HCT116 (cell line): ENCODE measurements at regions not wholly inside any gene's neighbourhood (a gene's known extent, or its start where the extent isn't known, plus 50 kb on each side); places are given as distances from the start of the nearest gene placed in this dataset.

ENCODE experiments used
- ATAC-seq: fragments of 200-7000 bp; cut with Tn5 transposase; 2 replicates; pipeline ENCODE4 v1.9.1; 2020; ENCODE audit warnings: mild to moderate bottlenecking, moderate library complexity
- BruUV-seq: library from RNA; stranded (reverse); fragments of 400-500 nt; replicated peaks from 2 replicates; lab custom pipeline; 2021; lab: Mats Ljungman, UMichigan
- CTCF ChIA-PET: fragments of 300-600 bp; sonication (Branson Sonifier 250); formaldehyde crosslinking; loops from one replicate; lab custom pipeline; 2021; ENCODE audit warnings: antibody characterized with exemption; lab: Charles Lee
- POLR2A ChIA-PET: fragments of 300-600, 350-600 bp; sonication (Branson Sonifier 250); formaldehyde crosslinking; loops from one replicate; lab custom pipeline; 2021; ENCODE audit warnings: antibody characterized with exemption; lab: Charles Lee
- RAD21 ChIA-PET, 2 experiments: fragments of 300-600 bp; sonication (Branson Sonifier 250); formaldehyde crosslinking; loops; one replicate each; lab custom pipeline; 2023; ENCODE audit warnings: low total read pairs in 2 of 2; ENCODE audit not compliant: uncharacterized antibody in 2 of 2, unreplicated experiment in 2 of 2, low non-redundant PET in 1 of 2; lab: Charles Lee
- DNase-seq: peaks from one replicate; pipeline ENCODE4 v3.0.0-alpha.2; 2010; ENCODE audit warnings: low read depth, low spot score
- H2AFZ ChIP-seq: fragments of 200-600 bp; shearing (Covaris generic), sonication (generic); 2 replicates; pipeline ENCODE4 v1.6.1; 2017; ENCODE audit warnings: low read depth, mixed run types, mixed read lengths, antibody characterized with exemption, low read length; ENCODE audit not compliant: poor library complexity, severe bottlenecking
- H3K27ac ChIP-seq: 2 replicates; pipeline ENCODE4 v1.5.1; 2012; ENCODE audit warnings: low read depth, low read length
- H3K27me3 ChIP-seq: fragments of 200-600 bp; sonication (generic); 2 replicates; pipeline ENCODE4 v1.6.1; 2016; ENCODE audit warnings: mixed run types, low read length, mixed read lengths; ENCODE audit not compliant: insufficient read depth
- H3K36me3 ChIP-seq, 2 experiments: fragments of 200-500 bp in 1 of 2; fragments of 200-600 bp in 1 of 2; sonication (Bioruptor generic) in 1 of 2; sonication (generic) in 1 of 2; 2 replicates each; pipeline versions ENCODE4 v1.5.1 to v1.6.1; 2014 to 2016; ENCODE audit warnings: low read length in 2 of 2, inconsistent platforms in 1 of 2, mixed read lengths in 1 of 2, mixed run types in 1 of 2; ENCODE audit not compliant: insufficient read depth in 2 of 2, control insufficient read depth in 1 of 2
- H3K4me1 ChIP-seq, 2 experiments: fragments of 200-600 bp in 1 of 2; sonication (generic) in 1 of 2; 2 replicates each; pipeline versions ENCODE4 v1.5.1 to v1.6.1; 2012 to 2017; ENCODE audit warnings: low read length in 2 of 2, inconsistent platforms in 1 of 2, mild to moderate bottlenecking in 1 of 2, mixed read lengths in 1 of 2, mixed run types in 1 of 2, moderate library complexity in 1 of 2; ENCODE audit not compliant: insufficient read depth in 2 of 2, control insufficient read depth in 1 of 2
- H3K4me2 ChIP-seq: fragments of 200-600 bp; sonication (generic); 2 replicates; pipeline ENCODE4 v1.6.1; 2017; ENCODE audit warnings: mixed run types, low read length, mixed read lengths
- H3K4me3 ChIP-seq, 2 experiments: fragments of 200-600 bp in 1 of 2; sonication (generic) in 1 of 2; replicated peaks in 1 of 2; 2 replicates each; pipeline ENCODE4 v1.5.1; 2011 to 2016; ENCODE audit warnings: low read length in 2 of 2, control low read depth in 1 of 2, low read depth in 1 of 2, mild to moderate bottlenecking in 1 of 2, mixed read lengths in 1 of 2, mixed run types in 1 of 2
- H3K79me2 ChIP-seq: fragments of 200-600 bp; sonication (generic); 2 replicates; pipeline ENCODE4 v1.6.1; 2017; ENCODE audit warnings: mild to moderate bottlenecking, mixed run types, low read length, moderate library complexity, mixed read lengths; ENCODE audit not compliant: insufficient read depth
- H3K9ac ChIP-seq: fragments of 200-600 bp; sonication (generic); 2 replicates; pipeline ENCODE4 v1.6.1; 2016; ENCODE audit warnings: low read length, mixed read lengths
- H3K9me2 ChIP-seq: fragments of 200-600 bp; sonication (generic), shearing (Covaris generic); 2 replicates; pipeline ENCODE4 v1.6.1; 2017; ENCODE audit warnings: mixed run types, mild to moderate bottlenecking, moderate library complexity; ENCODE audit not compliant: insufficient read depth
- H3K9me3 ChIP-seq, 2 experiments: fragments of 200-500 bp in 1 of 2; fragments of 200-600 bp in 1 of 2; sonication (Bioruptor generic) in 1 of 2; sonication (generic) in 1 of 2; 2 replicates each; pipeline ENCODE4 v1.6.1; 2014 to 2017; ENCODE audit warnings: low read length in 2 of 2, mixed read lengths in 2 of 2, inconsistent platforms in 1 of 2, low read depth in 1 of 2, mild to moderate bottlenecking in 1 of 2, mixed run types in 1 of 2, moderate library complexity in 1 of 2; ENCODE audit not compliant: control insufficient read depth in 1 of 2, insufficient read depth in 1 of 2
- H4K20me1 ChIP-seq: fragments of 200-600 bp; sonication (generic), shearing (Covaris generic); 2 replicates; pipeline ENCODE4 v1.6.1; 2017; ENCODE audit warnings: mixed run types, mild to moderate bottlenecking, moderate library complexity; ENCODE audit not compliant: insufficient read depth
- CEBPB ChIP-seq: IDR thresholded peaks from 2 replicates; pipeline ENCODE4 v1.6.1; 2012; ENCODE audit warnings: low read depth
- EGR1 ChIP-seq: IDR thresholded peaks from 2 replicates; pipeline ENCODE4 v1.6.1; 2012; ENCODE audit warnings: low read depth
- ELF1 ChIP-seq: IDR thresholded peaks from 2 replicates; pipeline ENCODE4 v1.6.1; 2012; ENCODE audit warnings: low read depth, borderline replicate concordance
- EZH2 ChIP-seq: fragments of 200-600 bp; sonication (generic); IDR thresholded peaks from 2 replicates; pipeline ENCODE4 v1.6.1; 2017; ENCODE audit warnings: antibody characterized with exemption, mixed run types
- EZH2phosphoT487 ChIP-seq: fragments of 200-600 bp; IDR thresholded peaks from 2 replicates; pipeline ENCODE4 v1.6.1; 2018; ENCODE audit warnings: antibody characterized with exemption, borderline replicate concordance
- FOSL1 ChIP-seq: IDR thresholded peaks from 2 replicates; pipeline ENCODE4 v1.6.1; 2012; ENCODE audit warnings: low read depth
- JUND ChIP-seq: IDR thresholded peaks from 2 replicates; pipeline ENCODE4 v1.6.1; 2012
- POLR2AphosphoS5 ChIP-seq: IDR thresholded peaks from 2 replicates; pipeline ENCODE4 v1.6.1; 2011; ENCODE audit warnings: mild to moderate bottlenecking, low read depth, low read length, moderate library complexity
- RAD21 ChIP-seq: IDR thresholded peaks from 2 replicates; pipeline ENCODE4 v1.6.1; 2012; ENCODE audit warnings: low read depth, mild to moderate bottlenecking
- SIN3A ChIP-seq: IDR thresholded peaks from 2 replicates; pipeline ENCODE4 v1.6.1; 2012; ENCODE audit warnings: low read depth
- SRF ChIP-seq: IDR thresholded peaks from 2 replicates; pipeline ENCODE4 v1.6.1; 2012; ENCODE audit warnings: low read depth
- YY1 ChIP-seq: IDR thresholded peaks from 2 replicates; pipeline ENCODE4 v1.6.1; 2011; ENCODE audit warnings: low read length, low read depth, moderate library complexity, mild to moderate bottlenecking; ENCODE audit not compliant: insufficient replicate concordance; ENCODE audit errors: extremely low read depth
- ZFX ChIP-seq: fragments of 450-650 bp; IDR thresholded peaks from 2 replicates; pipeline ENCODE4 v1.6.1; 2017
- ZNF274 ChIP-seq: fragments of 200-500 bp; sonication (Bioruptor generic); IDR thresholded peaks from 2 replicates; pipeline ENCODE4 v1.6.1; 2014; ENCODE audit warnings: mild to moderate bottlenecking, low read depth, low read length, inconsistent platforms
- intact Hi-C: fragments of 100-400 bp; cut with micrococcal nuclease; formaldehyde crosslinking; loops from 2 replicates; pipeline ENCODE4 v1.10.0; 2022
- TF ChIP-seq, protein P1 (sequence below): IDR thresholded peaks from 2 replicates; pipeline ENCODE4 v1.6.1; 2012; ENCODE audit warnings: low read depth
- TF ChIP-seq, protein P2 (sequence below), 3 experiments: fragments of 200-600 bp in 1 of 3; sonication (generic) in 1 of 3; IDR thresholded peaks in 2 of 3; conservative IDR thresholded peaks in 1 of 3; 2 replicates each; pipeline ENCODE4 v1.5.1; 2012 to 2017; ENCODE audit warnings: low read depth in 2 of 3, low read length in 2 of 3, antibody characterized with exemption in 1 of 3, borderline replicate concordance in 1 of 3, control low read depth in 1 of 3, mild to moderate bottlenecking in 1 of 3, mixed read lengths in 1 of 3, mixed run types in 1 of 3, moderate library complexity in 1 of 3; ENCODE audit not compliant: insufficient read depth in 1 of 3
- TF ChIP-seq, protein P3 (sequence below): IDR thresholded peaks from 2 replicates; pipeline ENCODE4 v1.6.1; 2012
- TF ChIP-seq, protein P4 (sequence below): IDR thresholded peaks from 2 replicates; pipeline ENCODE4 v1.6.1; 2011; ENCODE audit warnings: mild to moderate bottlenecking, low read length, moderate library complexity; ENCODE audit not compliant: insufficient replicate concordance; ENCODE audit errors: extremely low read depth
- TF ChIP-seq, protein P5 (sequence below): IDR thresholded peaks from 2 replicates; pipeline ENCODE4 v1.6.1; 2012

DNA sequence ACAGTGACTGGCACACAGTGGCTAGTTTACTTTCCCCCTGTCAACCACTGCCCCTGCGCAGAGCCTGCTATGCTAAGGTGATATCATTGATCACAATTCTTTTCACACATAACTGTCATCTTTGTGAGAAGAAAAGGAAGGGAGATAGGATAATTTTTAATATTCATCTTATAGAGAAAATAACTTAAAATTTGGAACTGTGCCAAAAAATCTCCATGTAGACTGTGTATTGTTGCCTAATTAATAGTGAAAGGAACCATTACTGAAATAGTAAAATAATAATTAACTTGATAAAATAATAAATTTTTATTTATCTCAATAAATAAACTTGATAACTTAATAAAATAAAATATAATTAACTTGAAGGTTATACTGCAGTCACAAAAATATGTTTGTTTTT lies 1069.4 kb downstream of the C4orf33 start:
- TF ChIP-seq EGR1 (no peak), SIN3A (no peak), ZNF274 (no peak), FOSL1 (no peak), YY1 (no peak), POLR2AphosphoS5 (no peak), SRF (no peak), ELF1 (no peak), JUND (no peak), CEBPB (no peak), EZH2 (no peak), ZFX (no peak), RAD21 (no peak), EZH2phosphoT487 (no peak)
- TF ChIP-seq, protein P1, sequence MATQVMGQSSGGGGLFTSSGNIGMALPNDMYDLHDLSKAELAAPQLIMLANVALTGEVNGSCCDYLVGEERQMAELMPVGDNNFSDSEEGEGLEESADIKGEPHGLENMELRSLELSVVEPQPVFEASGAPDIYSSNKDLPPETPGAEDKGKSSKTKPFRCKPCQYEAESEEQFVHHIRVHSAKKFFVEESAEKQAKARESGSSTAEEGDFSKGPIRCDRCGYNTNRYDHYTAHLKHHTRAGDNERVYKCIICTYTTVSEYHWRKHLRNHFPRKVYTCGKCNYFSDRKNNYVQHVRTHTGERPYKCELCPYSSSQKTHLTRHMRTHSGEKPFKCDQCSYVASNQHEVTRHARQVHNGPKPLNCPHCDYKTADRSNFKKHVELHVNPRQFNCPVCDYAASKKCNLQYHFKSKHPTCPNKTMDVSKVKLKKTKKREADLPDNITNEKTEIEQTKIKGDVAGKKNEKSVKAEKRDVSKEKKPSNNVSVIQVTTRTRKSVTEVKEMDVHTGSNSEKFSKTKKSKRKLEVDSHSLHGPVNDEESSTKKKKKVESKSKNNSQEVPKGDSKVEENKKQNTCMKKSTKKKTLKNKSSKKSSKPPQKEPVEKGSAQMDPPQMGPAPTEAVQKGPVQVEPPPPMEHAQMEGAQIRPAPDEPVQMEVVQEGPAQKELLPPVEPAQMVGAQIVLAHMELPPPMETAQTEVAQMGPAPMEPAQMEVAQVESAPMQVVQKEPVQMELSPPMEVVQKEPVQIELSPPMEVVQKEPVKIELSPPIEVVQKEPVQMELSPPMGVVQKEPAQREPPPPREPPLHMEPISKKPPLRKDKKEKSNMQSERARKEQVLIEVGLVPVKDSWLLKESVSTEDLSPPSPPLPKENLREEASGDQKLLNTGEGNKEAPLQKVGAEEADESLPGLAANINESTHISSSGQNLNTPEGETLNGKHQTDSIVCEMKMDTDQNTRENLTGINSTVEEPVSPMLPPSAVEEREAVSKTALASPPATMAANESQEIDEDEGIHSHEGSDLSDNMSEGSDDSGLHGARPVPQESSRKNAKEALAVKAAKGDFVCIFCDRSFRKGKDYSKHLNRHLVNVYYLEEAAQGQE, result no peak
- TF ChIP-seq, protein P2, sequence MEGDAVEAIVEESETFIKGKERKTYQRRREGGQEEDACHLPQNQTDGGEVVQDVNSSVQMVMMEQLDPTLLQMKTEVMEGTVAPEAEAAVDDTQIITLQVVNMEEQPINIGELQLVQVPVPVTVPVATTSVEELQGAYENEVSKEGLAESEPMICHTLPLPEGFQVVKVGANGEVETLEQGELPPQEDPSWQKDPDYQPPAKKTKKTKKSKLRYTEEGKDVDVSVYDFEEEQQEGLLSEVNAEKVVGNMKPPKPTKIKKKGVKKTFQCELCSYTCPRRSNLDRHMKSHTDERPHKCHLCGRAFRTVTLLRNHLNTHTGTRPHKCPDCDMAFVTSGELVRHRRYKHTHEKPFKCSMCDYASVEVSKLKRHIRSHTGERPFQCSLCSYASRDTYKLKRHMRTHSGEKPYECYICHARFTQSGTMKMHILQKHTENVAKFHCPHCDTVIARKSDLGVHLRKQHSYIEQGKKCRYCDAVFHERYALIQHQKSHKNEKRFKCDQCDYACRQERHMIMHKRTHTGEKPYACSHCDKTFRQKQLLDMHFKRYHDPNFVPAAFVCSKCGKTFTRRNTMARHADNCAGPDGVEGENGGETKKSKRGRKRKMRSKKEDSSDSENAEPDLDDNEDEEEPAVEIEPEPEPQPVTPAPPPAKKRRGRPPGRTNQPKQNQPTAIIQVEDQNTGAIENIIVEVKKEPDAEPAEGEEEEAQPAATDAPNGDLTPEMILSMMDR (IDR thresholded peaks at IDR 0.05 in 2 of 3, conservative IDR thresholded peaks at IDR 0.05 in 1 of 3; ENCODE audit: borderline replicate concordance in 1 of 3, insufficient read depth in 1 of 3, low read depth in 2 of 3, low read length in 2 of 3), result no peak
- TF ChIP-seq, protein P3, sequence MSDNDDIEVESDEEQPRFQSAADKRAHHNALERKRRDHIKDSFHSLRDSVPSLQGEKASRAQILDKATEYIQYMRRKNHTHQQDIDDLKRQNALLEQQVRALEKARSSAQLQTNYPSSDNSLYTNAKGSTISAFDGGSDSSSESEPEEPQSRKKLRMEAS, result no peak
- TF ChIP-seq, protein P4, sequence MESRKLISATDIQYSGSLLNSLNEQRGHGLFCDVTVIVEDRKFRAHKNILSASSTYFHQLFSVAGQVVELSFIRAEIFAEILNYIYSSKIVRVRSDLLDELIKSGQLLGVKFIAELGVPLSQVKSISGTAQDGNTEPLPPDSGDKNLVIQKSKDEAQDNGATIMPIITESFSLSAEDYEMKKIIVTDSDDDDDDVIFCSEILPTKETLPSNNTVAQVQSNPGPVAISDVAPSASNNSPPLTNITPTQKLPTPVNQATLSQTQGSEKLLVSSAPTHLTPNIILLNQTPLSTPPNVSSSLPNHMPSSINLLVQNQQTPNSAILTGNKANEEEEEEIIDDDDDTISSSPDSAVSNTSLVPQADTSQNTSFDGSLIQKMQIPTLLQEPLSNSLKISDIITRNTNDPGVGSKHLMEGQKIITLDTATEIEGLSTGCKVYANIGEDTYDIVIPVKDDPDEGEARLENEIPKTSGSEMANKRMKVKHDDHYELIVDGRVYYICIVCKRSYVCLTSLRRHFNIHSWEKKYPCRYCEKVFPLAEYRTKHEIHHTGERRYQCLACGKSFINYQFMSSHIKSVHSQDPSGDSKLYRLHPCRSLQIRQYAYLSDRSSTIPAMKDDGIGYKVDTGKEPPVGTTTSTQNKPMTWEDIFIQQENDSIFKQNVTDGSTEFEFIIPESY, result no peak
- TF ChIP-seq, protein P5, sequence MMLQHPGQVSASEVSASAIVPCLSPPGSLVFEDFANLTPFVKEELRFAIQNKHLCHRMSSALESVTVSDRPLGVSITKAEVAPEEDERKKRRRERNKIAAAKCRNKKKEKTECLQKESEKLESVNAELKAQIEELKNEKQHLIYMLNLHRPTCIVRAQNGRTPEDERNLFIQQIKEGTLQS, result no peak
- Histone ChIP-seq H4K20me1 (no peaks in the 10 kb centered on the region), H3K79me2 (no peaks in the 10 kb centered on the region), H3K9ac (no peak overlapping the region), H3K4me1 (no peaks in the 10 kb centered on the region), H3K36me3 (no peaks in the 10 kb centered on the region), H3K27ac (no peak overlapping the region), H3K27me3 (no peaks in the 10 kb centered on the region), H3K9me2 (no peaks in the 10 kb centered on the region), H3K4me2 (no peak overlapping the region), H3K9me3 (no peaks in the 10 kb centered on the region), H3K4me3 (no peak overlapping the region), H2AFZ (no peak overlapping the region)
- POLR2A ChIA-PET, result no interaction called here
- CTCF ChIA-PET, result no interaction called here
- ATAC-seq (no peak), DNase-seq (no peak)
- BruUV-seq, result no TSS peak
- RAD21 ChIA-PET, result no interaction called here
- intact Hi-C loops, result no loop called here
